Astrocyte of the hippocampus (primary cell): ENCODE measurements at regions not wholly inside any gene's neighbourhood (a gene's known extent, or its start where the extent isn't known, plus 50 kb on each side); places are given as distances from the start of the nearest gene placed in this dataset.
"Not testable (repeated sequence)": the region's sequence is repeated elsewhere in the genome, so short reads cannot be mapped to it uniquely, and the experiment has no call there.

Experiments used
- DNase-seq: peaks from one replicate; pipeline ENCODE4 v3.0.0; 2011; ENCODE audit warnings: low read depth, low spot score

- no peak for DNase-seq
These were observed 528.8 kb upstream of the PCDH20 start for GRCh38 chr13:61944329-61944929.

GRCh38 chr13:61935710-61936109, 520.1 kb upstream of the PCDH20 start:
- DNase-seq, result no peak

- no peak for DNase-seq
These were observed 512.0 kb upstream of the PCDH20 start for GRCh38 chr13:61927648-61928047.

- DNase-seq, result no peak
These were observed 503.2 kb upstream of the PCDH20 start for GRCh38 chr13:61918841-61919240.

GRCh38 chr13:61916483-61916882, 500.8 kb upstream of the PCDH20 start:
- no peak for DNase-seq

- DNase-seq, result no peak
These were observed 497.5 kb upstream of the PCDH20 start for GRCh38 chr13:61913183-61913582.

- no peak for DNase-seq
These were observed 493.4 kb upstream of the PCDH20 start for GRCh38 chr13:61908906-61909615.

GRCh38 chr13:61905054-61905453, 489.4 kb upstream of the PCDH20 start:
- DNase-seq, result no peak

GRCh38 chr13:61901946-61902541, 486.4 kb upstream of the PCDH20 start:
- DNase-seq, result no peak

GRCh38 chr13:61900033-61900432, 484.4 kb upstream of the PCDH20 start:
- no peak for DNase-seq

DNA sequence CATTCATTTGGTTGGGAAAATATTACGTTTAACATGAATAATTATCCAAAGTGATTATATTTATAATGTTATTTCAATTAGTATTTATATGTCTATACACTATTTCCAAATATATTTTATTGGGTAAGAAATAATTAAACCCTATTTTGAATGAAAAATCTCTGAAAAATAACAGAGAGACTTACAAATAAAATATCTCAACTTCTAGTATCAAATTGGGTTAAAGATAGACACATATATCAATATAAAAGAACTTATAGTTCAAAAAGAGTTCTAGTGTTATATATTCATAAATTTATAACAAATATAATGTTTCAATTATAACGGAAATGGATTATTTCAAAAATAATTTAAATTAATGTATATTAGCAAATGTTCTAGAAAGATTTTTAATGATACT, 482.6 kb upstream of the PCDH20 start:
- no peak for DNase-seq

GRCh38 chr13:61891401-61891800, 475.8 kb upstream of the PCDH20 start:
- no peak for DNase-seq

- DNase-seq, result no peak
These were observed 469.2 kb upstream of the PCDH20 start for GRCh38 chr13:61884830-61885229.

- peak; percentile 18 for DNase-seq
These were observed 465.1 kb upstream of the PCDH20 start for GRCh38 chr13:61880578-61881283.

DNA sequence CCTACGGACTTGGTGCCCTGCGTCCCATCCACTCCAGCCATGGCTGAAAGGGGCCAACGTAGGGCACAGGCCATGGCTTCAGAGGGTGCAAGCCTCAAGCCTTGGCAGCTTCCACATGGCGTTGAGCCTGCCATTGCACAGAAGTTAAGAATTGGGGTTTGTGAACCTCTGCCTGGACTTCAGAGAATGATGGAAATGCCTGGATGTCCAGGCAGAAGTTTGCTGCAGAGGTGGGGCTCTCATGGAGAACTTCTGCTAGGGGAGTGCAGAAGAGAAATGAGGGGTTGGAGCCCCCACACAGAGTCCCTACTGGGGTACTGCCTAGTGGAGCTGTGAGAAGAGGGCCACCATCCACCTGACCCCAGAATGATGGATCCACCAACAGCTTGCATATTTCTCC, 462.9 kb upstream of the PCDH20 start:
- not testable (repeated sequence) for DNase-seq

GRCh38 chr13:61874970-61875579, 459.4 kb upstream of the PCDH20 start:
- DNase-seq, result no peak

DNA sequence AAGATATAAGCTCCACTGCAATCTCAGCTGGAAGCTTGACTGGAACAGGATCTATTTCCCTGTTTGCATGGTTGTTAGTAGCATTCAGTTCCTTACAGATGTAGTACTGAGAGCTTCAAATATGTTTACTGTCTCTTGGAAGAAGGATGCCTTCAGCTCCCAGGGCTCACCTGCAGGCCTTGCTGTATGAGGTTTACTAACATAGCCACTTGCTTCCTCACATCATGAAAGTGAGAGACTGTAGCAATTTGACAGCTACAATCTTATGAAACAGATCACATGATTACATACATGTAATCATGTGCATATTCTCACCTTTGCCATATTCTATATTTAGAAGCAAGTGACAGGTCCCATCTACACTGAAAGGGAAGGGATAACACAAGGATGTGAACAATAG, 458.1 kb upstream of the PCDH20 start:
- DNase-seq, result no peak

- DNase-seq, result peak; percentile 1
These were observed 441.5 kb upstream of the PCDH20 start for GRCh38 chr13:61857198-61857597.

GRCh38 chr13:61852116-61852619, 436.5 kb upstream of the PCDH20 start:
- DNase-seq, result no peak

- no peak for DNase-seq
These were observed 435.1 kb upstream of the PCDH20 start for GRCh38 chr13:61850794-61851193.

DNA sequence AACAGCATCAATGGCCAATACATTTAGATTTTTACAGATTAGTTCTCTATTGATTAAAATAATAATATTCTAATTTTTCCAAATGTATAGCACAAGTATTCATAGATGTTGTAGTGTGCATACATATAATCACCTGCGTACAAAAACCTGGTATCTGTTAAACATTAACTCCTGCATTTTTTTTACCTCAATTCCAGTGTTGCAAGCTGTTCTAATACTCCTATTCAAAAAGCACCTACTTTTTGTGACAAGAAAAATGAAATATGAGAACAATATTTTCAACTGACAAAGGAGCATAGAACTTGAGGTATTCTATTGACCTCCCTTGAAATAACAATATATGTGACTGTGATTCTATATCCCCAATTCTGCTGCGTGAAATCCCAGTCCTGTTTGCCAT, 422.9 kb upstream of the PCDH20 start:
- no peak for DNase-seq

GRCh38 chr13:61833228-61833627, 417.6 kb upstream of the PCDH20 start:
- DNase-seq, result no peak
